Upper lobe of left lung (tissue), 4 donors: ENCODE measurements at regions not wholly inside any gene's neighbourhood (a gene's known extent, or its start where the extent isn't known, plus 50 kb on each side); places are given as distances from the start of the nearest gene placed in this dataset.

Experiments
- EP300 ChIP-seq, 4 donors: sonication (generic); formaldehyde crosslinking; IDR thresholded peaks; one replicate each; pipeline ENCODE4 v1.5.1; 2017; ENCODE audit warnings: antibody characterized with exemption in 4 of 4, control low read depth in 2 of 4
- POLR2AphosphoS5 ChIP-seq, 2 donors: sonication (generic); formaldehyde crosslinking; IDR thresholded peaks; one replicate each; pipeline ENCODE4 v1.5.1; 2017; ENCODE audit warnings: antibody characterized with exemption in 2 of 2
- TF ChIP-seq, protein P1 (sequence below), 6 experiments: fragments of 450-650 bp in 4 of 6; fragments of 200-600 bp in 2 of 6; sonication (generic) in 2 of 6; IDR thresholded peaks; one replicate each; pipeline ENCODE4 v1.5.1; 2016 to 2019; ENCODE audit warnings: antibody characterized with exemption in 6 of 6

DNA sequence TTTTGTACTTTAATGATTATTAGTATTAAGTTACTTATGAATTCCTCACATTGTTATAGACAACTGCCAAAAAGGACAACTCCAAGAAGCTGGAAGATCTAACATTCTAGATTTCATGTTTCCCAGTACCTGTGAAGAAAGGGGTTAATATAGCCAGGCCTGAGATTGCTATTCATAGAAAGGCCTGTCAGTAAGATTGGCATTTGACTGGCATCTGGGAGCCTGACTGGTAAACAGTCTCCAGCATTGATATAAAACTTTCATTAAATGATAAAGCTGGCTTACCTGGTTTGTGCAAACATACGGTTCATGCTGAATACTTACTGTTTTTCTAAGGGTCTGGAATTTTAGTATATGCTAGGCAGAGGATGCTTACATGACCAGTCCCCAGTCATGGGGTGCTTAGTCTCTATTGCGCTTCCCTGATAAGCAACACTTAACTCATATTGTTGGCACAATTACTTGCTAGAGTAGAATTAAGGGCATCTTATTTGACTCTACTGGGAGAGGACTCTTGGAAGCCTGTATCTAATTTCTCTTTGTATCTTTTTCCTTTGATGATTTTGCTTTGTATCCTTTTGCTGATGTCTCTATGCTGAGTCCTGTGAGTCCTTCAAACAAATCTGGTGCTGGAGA, 340.4 kb upstream of the SEMA6A start:
- no peak for TF ChIP-seq EP300 (IDR thresholded peaks at IDR 0.05)
- TF ChIP-seq, protein P1, sequence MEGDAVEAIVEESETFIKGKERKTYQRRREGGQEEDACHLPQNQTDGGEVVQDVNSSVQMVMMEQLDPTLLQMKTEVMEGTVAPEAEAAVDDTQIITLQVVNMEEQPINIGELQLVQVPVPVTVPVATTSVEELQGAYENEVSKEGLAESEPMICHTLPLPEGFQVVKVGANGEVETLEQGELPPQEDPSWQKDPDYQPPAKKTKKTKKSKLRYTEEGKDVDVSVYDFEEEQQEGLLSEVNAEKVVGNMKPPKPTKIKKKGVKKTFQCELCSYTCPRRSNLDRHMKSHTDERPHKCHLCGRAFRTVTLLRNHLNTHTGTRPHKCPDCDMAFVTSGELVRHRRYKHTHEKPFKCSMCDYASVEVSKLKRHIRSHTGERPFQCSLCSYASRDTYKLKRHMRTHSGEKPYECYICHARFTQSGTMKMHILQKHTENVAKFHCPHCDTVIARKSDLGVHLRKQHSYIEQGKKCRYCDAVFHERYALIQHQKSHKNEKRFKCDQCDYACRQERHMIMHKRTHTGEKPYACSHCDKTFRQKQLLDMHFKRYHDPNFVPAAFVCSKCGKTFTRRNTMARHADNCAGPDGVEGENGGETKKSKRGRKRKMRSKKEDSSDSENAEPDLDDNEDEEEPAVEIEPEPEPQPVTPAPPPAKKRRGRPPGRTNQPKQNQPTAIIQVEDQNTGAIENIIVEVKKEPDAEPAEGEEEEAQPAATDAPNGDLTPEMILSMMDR (IDR thresholded peaks at IDR 0.05): no peak
- TF ChIP-seq POLR2AphosphoS5 (IDR thresholded peaks at IDR 0.05): no peak
